Activated T-cell treated with anti-CD3 and anti-CD28 coated beads, Interleukin-2, amount 50 U/mL, for 48 hours (primary cell): ENCODE measurements at regions not wholly inside any gene's neighbourhood (a gene's known extent, or its start where the extent isn't known, plus 50 kb on each side); places are given as distances from the start of the nearest gene placed in this dataset.

ENCODE experiments used
- DNase-seq, 2 experiments: peaks; one replicate each; pipeline ENCODE4 v3.0.0-alpha.2; 2020

- DNase-seq: no peak
Measured at GRCh38 chr12:126139355-126139754, 1074.1 kb downstream of the AACS start.

- no peak for DNase-seq
Measured at GRCh38 chr12:126144603-126145002, 1079.4 kb downstream of the AACS start.

GRCh38 chr12:126147321-126147720 lies 1082.1 kb downstream of the AACS start:
- DNase-seq: no peak

GRCh38 chr12:126156806-126157574 lies 1091.8 kb downstream of the AACS start:
- DNase-seq: no peak

- no peak for DNase-seq
Measured at GRCh38 chr12:126157575-126157966, 1092.3 kb downstream of the AACS start.

GRCh38 chr12:126159139-126159538 lies 1093.9 kb downstream of the AACS start:
- DNase-seq: no peak

GRCh38 chr12:126160912-126161311 lies 1095.7 kb downstream of the AACS start:
- no peak for DNase-seq

GRCh38 chr12:126163984-126164383 lies 1098.7 kb downstream of the AACS start:
- no peak for DNase-seq

GRCh38 chr12:126171937-126172559 lies 1106.8 kb downstream of the AACS start:
- DNase-seq: no peak

- no peak for DNase-seq
Measured at GRCh38 chr12:126182619-126183236, 1117.5 kb downstream of the AACS start.

GRCh38 chr12:126185025-126185424 lies 1119.8 kb downstream of the AACS start:
- DNase-seq: no peak

GRCh38 chr12:126189856-126190255 lies 1124.6 kb downstream of the AACS start:
- no peak for DNase-seq

- no peak for DNase-seq
Measured at GRCh38 chr12:126191031-126191891, 1126.0 kb downstream of the AACS start.

- DNase-seq: no peak
Measured at GRCh38 chr12:126191949-126192348, 1126.7 kb downstream of the AACS start.

- DNase-seq: no peak
Measured at GRCh38 chr12:126193190-126193589, 1128.0 kb downstream of the AACS start.

GRCh38 chr12:126196263-126196662 lies 1131.0 kb downstream of the AACS start:
- no peak for DNase-seq

- DNase-seq: no peak
Measured at GRCh38 chr12:126198516-126198915, 1133.3 kb downstream of the AACS start.

GRCh38 chr12:126198966-126199692 lies 1133.9 kb downstream of the AACS start:
- no peak for DNase-seq

- DNase-seq: no peak
Measured at GRCh38 chr12:126201981-126202537, 1136.8 kb downstream of the AACS start.

GRCh38 chr12:126204326-126204725 lies 1139.1 kb downstream of the AACS start:
- DNase-seq: no peak

- no peak for DNase-seq
Measured at GRCh38 chr12:126210026-126210425, 1144.8 kb downstream of the AACS start.

GRCh38 chr12:126210448-126210847 lies 1145.2 kb downstream of the AACS start:
- no peak for DNase-seq
